ENCODE measurements at regions not wholly inside any gene's neighbourhood (a gene's known extent, or its start where the extent isn't known, plus 50 kb on each side); places are given as distances from the start of the nearest gene placed in this dataset.
A peak's percentile ranks its signal among the peaks of the same experiment; 100 is the strongest.

GRCh38 chr1:56390934-56391731, 188.2 kb downstream of the PLPP3 start:
- no peak for DNase-seq
- Histone ChIP-seq H3K27me3 (ENCODE audit: control insufficient read depth, insufficient read depth) (no peaks in the 10 kb centered on the region), H3K9me3 (ENCODE audit: control insufficient read depth, low read length) (no peaks in the 10 kb centered on the region), H3K27ac (ENCODE audit: low read length) (no peak overlapping the region), H3K4me3 (ENCODE audit: low read length) (no peak overlapping the region), H3K4me1 (ENCODE audit: control insufficient read depth, insufficient read depth, low read length) (peaks cover 2% of the 10 kb centered on the region)
- no peak for ATAC-seq
- intact Hi-C loops (cut with DNase I): loop anchor here in 1 of 4 donors (10.0 kb wide), 1 partner anchor 86 kb away; no protein-coding TSS in a partner anchor
- 85% methylated on average over 16 of the region's 16 CpGs for WGBS

- peaks cover 2% of the 10 kb centered on the region for H3K4me1 ChIP-seq (ENCODE audit: control insufficient read depth, insufficient read depth, low read length)
- H3K27ac ChIP-seq (ENCODE audit: low read length): no peak overlapping the region
- H3K4me3 ChIP-seq (ENCODE audit: low read length): no peak overlapping the region
- 48% methylated on average over 3 of the region's 3 CpGs for WGBS
- DNase-seq (no peak), ATAC-seq (no peak)
- no peaks in the 10 kb centered on the region for H3K9me3 ChIP-seq (ENCODE audit: control insufficient read depth, low read length)
- intact Hi-C loops (cut with DNase I): loop anchor here in 1 of 4 donors (10.0 kb wide), 1 partner anchor 86 kb away; no protein-coding TSS in a partner anchor
- no peaks in the 10 kb centered on the region for H3K27me3 ChIP-seq (ENCODE audit: control insufficient read depth, insufficient read depth)
These were observed 189.0 kb downstream of the PLPP3 start for GRCh38 chr1:56390232-56390867.

DNA sequence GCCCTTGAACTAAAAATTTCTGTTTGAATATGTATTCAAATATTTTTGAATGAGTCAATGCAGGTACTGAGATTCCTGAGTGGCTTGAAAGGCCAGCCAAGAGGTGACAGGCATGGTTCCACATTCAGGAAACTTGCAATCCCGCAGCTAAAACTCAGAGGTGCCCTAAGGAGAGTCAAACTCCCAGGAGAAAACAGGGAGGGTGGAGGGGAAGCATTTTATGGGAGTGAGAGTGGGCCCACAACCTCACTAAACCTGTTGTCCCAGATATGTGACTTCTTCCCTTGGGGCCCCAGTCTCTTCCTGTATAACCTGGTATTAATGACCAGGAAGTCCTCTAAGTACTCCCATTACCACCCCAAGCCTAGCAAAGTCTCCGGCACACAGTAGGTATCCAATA, 189.6 kb downstream of the PLPP3 start:
- H3K4me1 ChIP-seq (ENCODE audit: control insufficient read depth, insufficient read depth, low read length): peaks cover 2% of the 10 kb centered on the region
- H3K27ac ChIP-seq (ENCODE audit: low read length): no peak overlapping the region
- 91% methylated on average over 2 of the region's 2 CpGs for WGBS
- intact Hi-C loops (cut with DNase I): loop anchor here in 1 of 4 donors (10.0 kb wide), 1 partner anchor 85 kb away; no protein-coding TSS in a partner anchor
- H3K9me3 ChIP-seq (ENCODE audit: control insufficient read depth, low read length): no peaks in the 10 kb centered on the region
- no peak for DNase-seq
- no peak for ATAC-seq
- H3K4me3 ChIP-seq (ENCODE audit: low read length): no peak overlapping the region
- H3K27me3 ChIP-seq (ENCODE audit: control insufficient read depth, insufficient read depth): no peaks in the 10 kb centered on the region

DNA sequence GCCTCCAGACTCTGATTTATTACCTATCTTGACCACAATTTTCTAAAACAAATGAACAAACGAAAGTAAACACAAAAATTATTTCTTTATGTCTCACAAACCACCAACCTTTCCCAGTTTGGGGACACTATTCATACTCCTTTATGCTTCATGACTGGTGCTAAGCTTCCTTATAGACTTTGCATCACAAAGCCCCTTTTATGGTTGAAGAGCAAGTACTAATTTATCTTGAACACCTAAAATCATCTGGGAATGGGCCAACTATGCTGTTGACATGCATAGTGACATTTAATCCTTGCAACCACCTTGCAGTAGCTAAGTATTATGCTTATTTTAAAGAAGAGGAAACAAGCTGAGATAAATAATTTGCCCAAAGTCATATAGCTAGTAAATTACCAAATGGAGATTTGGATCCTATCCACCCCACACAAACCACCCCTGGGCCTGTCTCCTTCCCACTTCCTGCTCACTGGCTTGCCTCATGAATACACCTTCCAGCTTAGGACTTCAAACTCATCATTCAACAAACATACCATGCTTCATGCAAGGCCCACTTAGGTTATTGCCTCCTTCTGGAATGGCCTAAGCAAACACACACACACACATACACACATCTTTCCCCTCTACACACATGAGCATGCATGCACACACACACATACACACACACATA, 192.2 kb downstream of the PLPP3 start:
- DNase-seq: no peak
- H3K9me3 ChIP-seq (ENCODE audit: control insufficient read depth, low read length): no peaks in the 10 kb centered on the region
- H3K4me1 ChIP-seq (ENCODE audit: control insufficient read depth, insufficient read depth, low read length): no peaks in the 10 kb centered on the region
- no peak overlapping the region for H3K27ac ChIP-seq (ENCODE audit: low read length)
- intact Hi-C loops (cut with DNase I): no loop called here
- 83% methylated on average over 1 of the region's 1 CpG for WGBS
- ATAC-seq: no peak
- H3K4me3 ChIP-seq (ENCODE audit: low read length): no peak overlapping the region
- H3K27me3 ChIP-seq (ENCODE audit: control insufficient read depth, insufficient read depth): no peaks in the 10 kb centered on the region

GRCh38 chr1:56385314-56385713, 194.0 kb downstream of the PLPP3 start:
- intact Hi-C loops (cut with DNase I): no loop called here
- no peak overlapping the region for H3K4me3 ChIP-seq (ENCODE audit: low read length)
- ATAC-seq (no peak), DNase-seq (no peak)
- no peaks in the 10 kb centered on the region for H3K4me1 ChIP-seq (ENCODE audit: control insufficient read depth, insufficient read depth, low read length)
- H3K9me3 ChIP-seq (ENCODE audit: control insufficient read depth, low read length): no peaks in the 10 kb centered on the region
- 68% methylated on average over 1 of the region's 1 CpG for WGBS
- no peaks in the 10 kb centered on the region for H3K27me3 ChIP-seq (ENCODE audit: control insufficient read depth, insufficient read depth)
- no peak overlapping the region for H3K27ac ChIP-seq (ENCODE audit: low read length)

DNA sequence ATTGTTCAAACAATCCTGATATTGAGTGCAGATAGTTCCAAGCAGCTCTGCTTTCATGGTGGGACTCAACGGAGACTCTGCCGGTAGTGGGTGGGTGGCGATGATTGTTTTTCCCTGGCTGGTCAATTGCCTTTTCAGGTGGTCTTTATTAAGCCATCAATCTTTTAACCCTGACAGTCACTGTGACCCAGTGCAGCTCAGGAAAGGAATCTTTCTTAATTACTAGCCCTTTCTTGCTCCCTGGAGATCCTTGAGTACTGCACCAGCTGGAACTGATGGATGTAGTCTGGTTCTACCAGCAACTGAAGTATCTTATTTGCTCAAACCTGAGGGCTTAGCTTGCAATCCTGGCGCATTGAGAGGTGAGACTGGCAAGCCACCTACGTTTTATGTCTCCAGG, 196.4 kb downstream of the PLPP3 start:
- Histone ChIP-seq H3K4me1 (ENCODE audit: control insufficient read depth, insufficient read depth, low read length) (peaks cover 2% of the 10 kb centered on the region), H3K27me3 (ENCODE audit: control insufficient read depth, insufficient read depth) (no peaks in the 10 kb centered on the region), H3K27ac (ENCODE audit: low read length) (no peak overlapping the region), H3K9me3 (ENCODE audit: control insufficient read depth, low read length) (no peaks in the 10 kb centered on the region), H3K4me3 (ENCODE audit: low read length) (no peak overlapping the region)
- no peak for DNase-seq
- intact Hi-C loops (cut with DNase I): no loop called here
- 96% methylated on average over 5 of the region's 5 CpGs for WGBS
- no peak for ATAC-seq

DNA sequence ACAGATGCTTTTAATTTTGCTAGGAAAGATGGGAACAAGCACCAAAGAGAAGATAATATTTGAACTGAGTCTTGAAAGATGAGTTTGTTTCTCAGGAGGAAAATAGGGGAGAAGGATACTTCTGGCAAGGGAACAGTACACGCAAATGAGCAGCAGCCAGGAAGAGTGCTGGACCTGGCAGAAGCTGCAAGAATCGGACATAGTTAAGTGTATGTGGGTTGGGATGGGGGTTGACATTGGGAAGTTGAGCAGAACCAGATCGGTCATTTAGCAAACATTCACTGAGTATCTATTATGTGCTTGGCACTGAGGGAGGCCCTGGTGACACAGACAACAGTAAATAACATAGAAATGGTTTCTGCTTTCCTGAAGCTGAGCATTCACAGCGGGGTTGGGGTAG, 198.8 kb downstream of the PLPP3 start:
- intact Hi-C loops (cut with DNase I): no loop called here

GRCh38 chr1:56378341-56379070, 200.9 kb downstream of the PLPP3 start:
- Histone ChIP-seq H3K4me1 (ENCODE audit: control insufficient read depth, insufficient read depth, low read length) (peaks cover 7% of the 10 kb centered on the region), H3K27me3 (ENCODE audit: control insufficient read depth, insufficient read depth) (no peaks in the 10 kb centered on the region), H3K27ac (ENCODE audit: low read length) (no peak overlapping the region), H3K9me3 (ENCODE audit: control insufficient read depth, low read length) (no peaks in the 10 kb centered on the region), H3K4me3 (ENCODE audit: low read length) (no peak overlapping the region)
- DNase-seq (peak in 2 of 3 donors; percentile 32 to 36), ATAC-seq (no peak)
- intact Hi-C loops (cut with DNase I): loop anchor here in 1 of 4 donors (10.0 kb wide), 1 partner anchor 1094 kb away; no protein-coding TSS in a partner anchor
- 63% methylated on average over 6 of the region's 6 CpGs for WGBS

More for the DNA sequence above, 198.8 kb downstream of the PLPP3 start:
- Histone ChIP-seq H3K4me3 (ENCODE audit: low read length) (no peak overlapping the region), H3K9me3 (ENCODE audit: control insufficient read depth, low read length) (no peaks in the 10 kb centered on the region), H3K27ac (ENCODE audit: low read length) (no peak overlapping the region), H3K4me1 (ENCODE audit: control insufficient read depth, insufficient read depth, low read length) (peaks cover 7% of the 10 kb centered on the region), H3K27me3 (ENCODE audit: control insufficient read depth, insufficient read depth) (no peaks in the 10 kb centered on the region)
- ATAC-seq (no peak), DNase-seq (no peak)
- WGBS: 61% methylated on average over 4 of the region's 4 CpGs

- no peak for DNase-seq
- ATAC-seq: peak in 1 of 2 donors; percentile 37
- intact Hi-C loops (cut with DNase I): loop anchor here in 1 of 4 donors (10.0 kb wide), 1 partner anchor 1093 kb away; no protein-coding TSS in a partner anchor
- Histone ChIP-seq H3K4me1 (ENCODE audit: control insufficient read depth, insufficient read depth, low read length) (peaks cover 7% of the 10 kb centered on the region), H3K9me3 (ENCODE audit: control insufficient read depth, low read length) (no peaks in the 10 kb centered on the region), H3K27me3 (ENCODE audit: control insufficient read depth, insufficient read depth) (no peaks in the 10 kb centered on the region), H3K4me3 (ENCODE audit: low read length) (no peak overlapping the region), H3K27ac (ENCODE audit: low read length) (no peak overlapping the region)
- 24% methylated on average over 2 of the region's 2 CpGs for WGBS
These were observed 201.9 kb downstream of the PLPP3 start for GRCh38 chr1:56377431-56377830.

DNA sequence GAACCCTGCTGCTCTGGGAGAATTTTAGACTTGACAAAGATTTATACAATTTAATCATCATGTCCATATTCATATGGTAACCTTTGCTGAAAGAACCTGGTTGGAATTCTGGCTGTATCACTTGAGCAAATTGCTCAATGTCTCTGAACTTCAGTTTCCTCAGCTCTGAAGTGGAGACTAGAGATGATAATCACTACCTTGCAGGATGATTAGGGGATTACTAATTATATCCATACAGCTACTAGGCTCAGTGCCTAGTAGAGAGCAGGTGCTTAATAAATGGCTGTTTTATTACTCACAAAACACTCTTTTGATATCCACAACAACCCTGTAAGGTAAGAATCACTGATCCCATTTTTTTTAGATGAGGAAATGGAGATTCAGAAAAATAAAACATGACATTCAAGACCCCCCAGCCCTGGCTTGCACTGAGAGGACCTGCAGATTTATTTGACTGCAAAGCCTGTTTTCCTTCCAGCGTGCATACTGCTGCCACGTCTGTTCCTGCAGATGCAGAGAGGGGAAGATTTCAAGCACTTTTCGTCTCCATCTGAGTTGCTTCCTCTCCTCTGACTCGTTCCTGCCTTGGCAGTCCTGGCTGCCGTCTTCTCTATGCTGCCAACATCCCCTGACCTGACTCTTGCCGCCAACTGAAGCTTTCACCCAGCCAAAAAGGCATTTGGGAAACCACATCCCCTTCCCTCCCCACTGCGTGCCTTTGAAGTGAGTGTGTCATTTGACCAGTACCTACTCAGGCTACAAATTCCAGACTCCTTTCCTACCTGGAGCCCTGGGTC, 203.0 kb downstream of the PLPP3 start:
- intact Hi-C loops (cut with DNase I): loop anchor here in 1 of 4 donors (10.0 kb wide), 1 partner anchor 1092 kb away; no protein-coding TSS in a partner anchor
- 14% methylated on average over 7 of the region's 7 CpGs for WGBS
- peaks cover 7% of the 10 kb centered on the region for H3K4me1 ChIP-seq (ENCODE audit: control insufficient read depth, insufficient read depth, low read length)

More for the DNA sequence above, 203.0 kb downstream of the PLPP3 start:
- H3K27ac ChIP-seq (ENCODE audit: low read length): no peak overlapping the region
- H3K9me3 ChIP-seq (ENCODE audit: control insufficient read depth, low read length): no peaks in the 10 kb centered on the region
- ATAC-seq: peak; percentile 66 to 69
- no peak overlapping the region for H3K4me3 ChIP-seq (ENCODE audit: low read length)
- peak; percentile 48 to 62 (median 55) for DNase-seq
- H3K27me3 ChIP-seq (ENCODE audit: control insufficient read depth, insufficient read depth): no peaks in the 10 kb centered on the region

All from right cardiac atrium (tissue), 5 donors.